Keratinocyte (primary cell): ENCODE measurements at regions not wholly inside any gene's neighbourhood (a gene's known extent, or its start where the extent isn't known, plus 50 kb on each side); places are given as distances from the start of the nearest gene placed in this dataset.

ENCODE experiments used
- DNase-seq: peaks from one replicate; pipeline ENCODE4 v3.0.0-alpha.2; 2011; ENCODE audit warnings: low read depth, missing footprints, low spot score
- FAIRE-seq: peaks from 2 replicates; lab custom pipeline; 2011; peaks lifted over from hg19 to GRCh38; lab: Jason Lieb, UNC
- H2AFZ ChIP-seq: 2 replicates; pipeline ENCODE4 v1.6.0; 2012; ENCODE audit warnings: low read length, control low read depth, inconsistent platforms; ENCODE audit not compliant: control insufficient read depth
- H3K27ac ChIP-seq: 2 replicates; pipeline ENCODE4 v1.5.1; 2011; ENCODE audit warnings: low read length; ENCODE audit not compliant: control insufficient read depth, insufficient read depth
- H3K27me3 ChIP-seq: 3 replicates; pipeline ENCODE4 v1.6.0; 2011; ENCODE audit warnings: low read length; ENCODE audit not compliant: control insufficient read depth, insufficient read depth; ENCODE audit errors: extremely low read depth
- H3K36me3 ChIP-seq, 2 experiments: 2 replicates in 1 of 2; 3 replicates in 1 of 2; pipeline ENCODE4 v1.5.1; 2011; ENCODE audit warnings: low read length in 2 of 2, mild to moderate bottlenecking in 1 of 2; ENCODE audit not compliant: control insufficient read depth in 2 of 2, insufficient read depth in 2 of 2; ENCODE audit errors: extremely low read depth in 1 of 2
- H3K4me1 ChIP-seq: 3 replicates; pipeline ENCODE4 v1.5.1; 2011; ENCODE audit warnings: low read length; ENCODE audit not compliant: control insufficient read depth, insufficient read depth; ENCODE audit errors: extremely low read depth
- H3K4me2 ChIP-seq: 3 replicates; pipeline ENCODE4 v1.6.0; 2011; ENCODE audit warnings: low read depth, low read length; ENCODE audit not compliant: control insufficient read depth, insufficient read depth; ENCODE audit errors: extremely low read depth
- H3K4me3 ChIP-seq, 3 experiments: fragments of 200-600 bp in 1 of 3; sonication (generic) in 1 of 3; 2 replicates in 2 of 3; 3 replicates in 1 of 3; pipeline ENCODE4 v1.5.1; 2011 to 2016; ENCODE audit warnings: low read length in 3 of 3, mild to moderate bottlenecking in 3 of 3, control low read depth in 2 of 3, inconsistent platforms in 1 of 3, low read depth in 1 of 3, mixed read lengths in 1 of 3, mixed run types in 1 of 3, moderate library complexity in 1 of 3; ENCODE audit not compliant: control insufficient read depth in 2 of 3, insufficient read depth in 2 of 3; ENCODE audit errors: extremely low read depth in 1 of 3
- H3K79me2 ChIP-seq: 2 replicates; pipeline ENCODE4 v1.6.0; 2012; ENCODE audit warnings: low read length; ENCODE audit not compliant: control insufficient read depth, insufficient read depth
- H3K9ac ChIP-seq: 3 replicates; pipeline ENCODE4 v1.6.0; 2011; ENCODE audit warnings: low read length; ENCODE audit not compliant: control insufficient read depth, insufficient read depth; ENCODE audit errors: extremely low read depth
- H3K9me1 ChIP-seq: 3 replicates; pipeline ENCODE4 v1.6.0; 2011; ENCODE audit warnings: low read length; ENCODE audit not compliant: control insufficient read depth, insufficient read depth; ENCODE audit errors: extremely low read depth
- H3K9me3 ChIP-seq: 2 replicates; pipeline ENCODE4 v1.5.1; 2012; ENCODE audit warnings: low read depth, low read length; ENCODE audit not compliant: control insufficient read depth
- H4K20me1 ChIP-seq: 3 replicates; pipeline ENCODE4 v1.6.0; 2011; ENCODE audit warnings: low read length; ENCODE audit not compliant: control insufficient read depth, insufficient read depth; ENCODE audit errors: extremely low read depth
- EZH2 ChIP-seq: IDR thresholded peaks from one replicate; pipeline ENCODE4 v1.6.1; 2012; ENCODE audit warnings: inconsistent platforms, mild to moderate bottlenecking, low read length, moderate library complexity
- dilution Hi-C: fragments of 300-500 bp; cut with MboI; formaldehyde crosslinking; loops from one replicate; pipeline ENCODE4 v1.7.0; 2020; ENCODE audit warnings: low sequenced_read_pairs; ENCODE audit not compliant: extremely low pct_ligation_motif_present
- TF ChIP-seq, protein P1 (sequence below), 3 experiments: IDR thresholded peaks in 1 of 3; conservative IDR thresholded peaks in 1 of 3; optimal IDR thresholded peaks in 1 of 3; 2 replicates in 2 of 3; 3 replicates in 1 of 3; pipeline versions ENCODE3 to v1.5.1; 2011; ENCODE audit warnings: low read length in 3 of 3, mild to moderate bottlenecking in 3 of 3, moderate library complexity in 2 of 3, control low read depth in 1 of 3, inconsistent platforms in 1 of 3; ENCODE audit not compliant: insufficient read depth in 2 of 3; ENCODE audit errors: extremely low read depth in 1 of 3

- no peaks in the 10 kb centered on the region for H4K20me1 ChIP-seq
- dilution Hi-C loops = no loop called here
- H3K9me3 ChIP-seq = no peaks in the 10 kb centered on the region
- no peaks in the 10 kb centered on the region for H3K9me1 ChIP-seq
- FAIRE-seq (no peak), DNase-seq (no peak)
- H3K4me1 ChIP-seq = no peaks in the 10 kb centered on the region
- H3K4me2 ChIP-seq = no peak overlapping the region
- TF ChIP-seq EZH2 = no peak
- TF ChIP-seq, protein P1, sequence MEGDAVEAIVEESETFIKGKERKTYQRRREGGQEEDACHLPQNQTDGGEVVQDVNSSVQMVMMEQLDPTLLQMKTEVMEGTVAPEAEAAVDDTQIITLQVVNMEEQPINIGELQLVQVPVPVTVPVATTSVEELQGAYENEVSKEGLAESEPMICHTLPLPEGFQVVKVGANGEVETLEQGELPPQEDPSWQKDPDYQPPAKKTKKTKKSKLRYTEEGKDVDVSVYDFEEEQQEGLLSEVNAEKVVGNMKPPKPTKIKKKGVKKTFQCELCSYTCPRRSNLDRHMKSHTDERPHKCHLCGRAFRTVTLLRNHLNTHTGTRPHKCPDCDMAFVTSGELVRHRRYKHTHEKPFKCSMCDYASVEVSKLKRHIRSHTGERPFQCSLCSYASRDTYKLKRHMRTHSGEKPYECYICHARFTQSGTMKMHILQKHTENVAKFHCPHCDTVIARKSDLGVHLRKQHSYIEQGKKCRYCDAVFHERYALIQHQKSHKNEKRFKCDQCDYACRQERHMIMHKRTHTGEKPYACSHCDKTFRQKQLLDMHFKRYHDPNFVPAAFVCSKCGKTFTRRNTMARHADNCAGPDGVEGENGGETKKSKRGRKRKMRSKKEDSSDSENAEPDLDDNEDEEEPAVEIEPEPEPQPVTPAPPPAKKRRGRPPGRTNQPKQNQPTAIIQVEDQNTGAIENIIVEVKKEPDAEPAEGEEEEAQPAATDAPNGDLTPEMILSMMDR (optimal IDR thresholded peaks at IDR 0.05 in 1 of 3, IDR thresholded peaks at IDR 0.05 in 1 of 3, conservative IDR thresholded peaks at IDR 0.05 in 1 of 3; ENCODE audit: extremely low read depth in 1 of 3, insufficient read depth in 2 of 3, low read length in 3 of 3) = no peak
- no peak overlapping the region for H3K9ac ChIP-seq
- H3K27ac ChIP-seq = no peak overlapping the region
- no peaks in the 10 kb centered on the region for H3K79me2 ChIP-seq
- no peak overlapping the region for H3K4me3 ChIP-seq
- no peaks in the 10 kb centered on the region for H3K27me3 ChIP-seq
- H3K36me3 ChIP-seq = no peaks in the 10 kb centered on the region
- H2AFZ ChIP-seq = no peak overlapping the region
These were observed 351.9 kb downstream of the FAT4 start for GRCh38 chr4:125666635-125667034.

GRCh38 chr4:125676156-125676555 lies 361.4 kb downstream of the FAT4 start:
- Histone ChIP-seq H3K79me2 (no peaks in the 10 kb centered on the region), H3K27ac (no peak overlapping the region), H3K9ac (no peak overlapping the region), H3K4me1 (no peaks in the 10 kb centered on the region), H4K20me1 (no peaks in the 10 kb centered on the region), H3K36me3 (no peaks in the 10 kb centered on the region), H3K27me3 (no peaks in the 10 kb centered on the region), H3K9me1 (no peaks in the 10 kb centered on the region), H3K4me2 (no peak overlapping the region), H3K9me3 (no peaks in the 10 kb centered on the region), H3K4me3 (no peak overlapping the region), H2AFZ (no peak overlapping the region)
- dilution Hi-C loops = no loop called here
- TF ChIP-seq EZH2 = no peak
- TF ChIP-seq, protein P1 (optimal IDR thresholded peaks at IDR 0.05 in 1 of 3, IDR thresholded peaks at IDR 0.05 in 1 of 3, conservative IDR thresholded peaks at IDR 0.05 in 1 of 3; ENCODE audit: extremely low read depth in 1 of 3, insufficient read depth in 2 of 3, low read length in 3 of 3) = no peak
- FAIRE-seq (no peak), DNase-seq (no peak)
